A673 (cell line): ENCODE measurements at regions not wholly inside any gene's neighbourhood (a gene's known extent, or its start where the extent isn't known, plus 50 kb on each side); places are given as distances from the start of the nearest gene placed in this dataset.

Source experiments
- CTCF ChIP-seq: fragments of 300-800, 200-600 bp; sonication (generic); conservative IDR thresholded peaks from 2 replicates; pipeline ENCODE4 v1.5.1; 2017; ENCODE audit warnings: low read depth, mild to moderate bottlenecking, antibody characterized with exemption, low read length, moderate library complexity, mixed read lengths
- EZH2 ChIP-seq: fragments of 200-600 bp; sonication (generic); IDR thresholded peaks from 2 replicates; pipeline ENCODE4 v1.6.1; 2017; ENCODE audit warnings: borderline replicate concordance, low read depth, mild to moderate bottlenecking, mixed read lengths, antibody characterized with exemption, low read length; ENCODE audit not compliant: poor library complexity, severe bottlenecking

DNA sequence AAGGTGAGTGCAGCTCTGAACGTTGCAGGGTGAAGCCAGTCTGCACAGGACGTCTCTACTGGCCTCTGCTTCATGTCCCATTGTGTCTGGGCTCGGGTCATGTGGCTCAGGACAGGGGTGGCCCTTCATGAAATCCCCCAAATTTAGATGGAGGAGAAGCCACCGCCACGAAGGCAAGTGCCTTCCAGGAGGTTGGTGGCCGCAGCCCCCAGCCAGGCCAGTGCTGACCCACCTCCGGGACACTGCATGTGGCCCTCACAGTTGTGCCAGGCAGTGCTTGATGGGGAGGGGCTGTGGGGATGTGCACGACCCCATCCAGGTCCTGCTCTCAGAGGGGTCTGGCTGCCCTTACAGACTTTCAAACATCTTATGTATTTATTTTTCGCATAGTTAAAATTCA is 1311.1 kb downstream of the BRD1 start:
- TF ChIP-seq CTCF (no peak), EZH2 (no peak)
